HFF-Myc (cell line): ENCODE measurements at regions not wholly inside any gene's neighbourhood (a gene's known extent, or its start where the extent isn't known, plus 50 kb on each side); places are given as distances from the start of the nearest gene placed in this dataset.

Experiments used
- DNase-seq: peaks from one replicate; pipeline ENCODE4 v3.0.0-alpha.2; 2011; ENCODE audit warnings: low read depth; ENCODE audit errors: extremely low read depth
- H3K4me3 ChIP-seq: replicated peaks from 2 replicates; pipeline ENCODE4 v1.5.1; 2011; ENCODE audit warnings: low read depth, mild to moderate bottlenecking, control low read depth, low read length
- CTCF ChIP-seq: IDR thresholded peaks from 2 replicates; pipeline ENCODE4 v1.5.1; 2012; ENCODE audit warnings: mild to moderate bottlenecking, low read depth, low read length, control low read depth; ENCODE audit errors: missing control alignments

GRCh38 chr5:52481201-52481600 lies 306.5 kb upstream of the ITGA1 start:
- DNase-seq = no peak
- H3K4me3 ChIP-seq = no peak overlapping the region
- TF ChIP-seq CTCF = no peak

GRCh38 chr5:52481851-52482250 lies 305.9 kb upstream of the ITGA1 start:
- TF ChIP-seq CTCF = no peak
- no peak overlapping the region for H3K4me3 ChIP-seq
- DNase-seq = no peak

- no peak for TF ChIP-seq CTCF
- H3K4me3 ChIP-seq = no peak overlapping the region
- DNase-seq = no peak
Observed at GRCh38 chr5:52491071-52491787, 296.5 kb upstream of the ITGA1 start.

- TF ChIP-seq CTCF = no peak
- no peak overlapping the region for H3K4me3 ChIP-seq
- no peak for DNase-seq
Observed at GRCh38 chr5:52491818-52492217, 295.9 kb upstream of the ITGA1 start.

GRCh38 chr5:52497133-52497693 lies 290.5 kb upstream of the ITGA1 start:
- H3K4me3 ChIP-seq = no peak overlapping the region
- DNase-seq = no peak
- no peak for TF ChIP-seq CTCF

- no peak for DNase-seq
- no peak overlapping the region for H3K4me3 ChIP-seq
- TF ChIP-seq CTCF = no peak
Observed at GRCh38 chr5:52498607-52499006, 289.1 kb upstream of the ITGA1 start.
